ENCODE measurements at regions not wholly inside any gene's neighbourhood (a gene's known extent, or its start where the extent isn't known, plus 50 kb on each side); places are given as distances from the start of the nearest gene placed in this dataset.
"Not testable (repeated sequence)": the region's sequence is repeated elsewhere in the genome, so short reads cannot be mapped to it uniquely, and the experiment has no call there.

- Mint-ChIP-seq H3K4me1 (no peaks in the 10 kb centered on the region), H3K4me3 (no peak overlapping the region), H3K9me3 (peaks cover 3% of the 10 kb centered on the region), H3K27ac (no peak overlapping the region), H3K36me3 (no peaks in the 10 kb centered on the region), H3K27me3 (no peaks in the 10 kb centered on the region)
- DNase-seq (ENCODE audit: low spot score in 2 of 2) (no peak), ATAC-seq (ENCODE audit: low read depth) (no peak)
Measured at GRCh38 chr4:155026715-155027114, 181.7 kb upstream of the NPY2R start.

GRCh38 chr4:155032521-155033229, 175.8 kb upstream of the NPY2R start:
- H3K36me3 Mint-ChIP-seq, result no peaks in the 10 kb centered on the region
- no peaks in the 10 kb centered on the region for H3K9me3 Mint-ChIP-seq
- H3K4me3 Mint-ChIP-seq, result no peak overlapping the region
- DNase-seq (ENCODE audit: low spot score in 2 of 2) (no peak), ATAC-seq (ENCODE audit: low read depth) (no peak)
- no peaks in the 10 kb centered on the region for H3K4me1 Mint-ChIP-seq
- no peak overlapping the region for H3K27ac Mint-ChIP-seq
- H3K27me3 Mint-ChIP-seq, result peaks cover 2% of the 10 kb centered on the region

GRCh38 chr4:155033604-155034003, 174.8 kb upstream of the NPY2R start:
- ATAC-seq (ENCODE audit: low read depth) (no peak), DNase-seq (ENCODE audit: low spot score in 2 of 2) (no peak)
- H3K27me3 Mint-ChIP-seq, result peaks cover 2% of the 10 kb centered on the region
- no peaks in the 10 kb centered on the region for H3K9me3 Mint-ChIP-seq
- no peak overlapping the region for H3K4me3 Mint-ChIP-seq
- no peaks in the 10 kb centered on the region for H3K4me1 Mint-ChIP-seq
- no peak overlapping the region for H3K27ac Mint-ChIP-seq
- H3K36me3 Mint-ChIP-seq, result no peaks in the 10 kb centered on the region

- ATAC-seq (ENCODE audit: low read depth) (no peak), DNase-seq (ENCODE audit: low spot score in 2 of 2) (no peak)
- H3K4me3 Mint-ChIP-seq, result no peak overlapping the region
- H3K4me1 Mint-ChIP-seq, result no peaks in the 10 kb centered on the region
- H3K27me3 Mint-ChIP-seq, result peaks cover 2% of the 10 kb centered on the region
- H3K9me3 Mint-ChIP-seq, result no peaks in the 10 kb centered on the region
- no peak overlapping the region for H3K27ac Mint-ChIP-seq
- no peaks in the 10 kb centered on the region for H3K36me3 Mint-ChIP-seq
Measured at GRCh38 chr4:155037031-155037430, 171.4 kb upstream of the NPY2R start.

GRCh38 chr4:155038459-155038858, 170.0 kb upstream of the NPY2R start:
- H3K36me3 Mint-ChIP-seq, result no peaks in the 10 kb centered on the region
- DNase-seq (ENCODE audit: low spot score in 2 of 2), result no peak
- H3K4me3 Mint-ChIP-seq, result no peak overlapping the region
- no peaks in the 10 kb centered on the region for H3K9me3 Mint-ChIP-seq
- H3K27ac Mint-ChIP-seq, result no peak overlapping the region
- no peak for ATAC-seq (ENCODE audit: low read depth)
- H3K27me3 Mint-ChIP-seq, result peaks cover 2% of the 10 kb centered on the region
- H3K4me1 Mint-ChIP-seq, result no peaks in the 10 kb centered on the region

GRCh38 chr4:155039162-155039561, 169.3 kb upstream of the NPY2R start:
- ATAC-seq (ENCODE audit: low read depth), result no peak
- Mint-ChIP-seq H3K9me3 (no peaks in the 10 kb centered on the region), H3K4me3 (no peak overlapping the region), H3K36me3 (no peaks in the 10 kb centered on the region), H3K27me3 (no peaks in the 10 kb centered on the region), H3K27ac (no peak overlapping the region), H3K4me1 (no peaks in the 10 kb centered on the region)
- no peak for DNase-seq (ENCODE audit: low spot score in 2 of 2)

GRCh38 chr4:155040031-155040430, 168.4 kb upstream of the NPY2R start:
- Mint-ChIP-seq H3K4me1 (no peaks in the 10 kb centered on the region), H3K4me3 (no peak overlapping the region)

GRCh38 chr4:155042014-155042413, 166.4 kb upstream of the NPY2R start:
- Mint-ChIP-seq H3K9me3 (no peaks in the 10 kb centered on the region), H3K4me1 (no peaks in the 10 kb centered on the region), H3K27me3 (no peaks in the 10 kb centered on the region), H3K4me3 (no peak overlapping the region), H3K36me3 (no peaks in the 10 kb centered on the region), H3K27ac (no peak overlapping the region)
- ATAC-seq (ENCODE audit: low read depth) (no peak), DNase-seq (ENCODE audit: low spot score in 2 of 2) (no peak)

More at GRCh38 chr4:155040031-155040430, 168.4 kb upstream of the NPY2R start:
- H3K27me3 Mint-ChIP-seq, result no peaks in the 10 kb centered on the region
- no peak for ATAC-seq (ENCODE audit: low read depth)
- no peaks in the 10 kb centered on the region for H3K36me3 Mint-ChIP-seq
- H3K27ac Mint-ChIP-seq, result no peak overlapping the region
- H3K9me3 Mint-ChIP-seq, result no peaks in the 10 kb centered on the region
- DNase-seq (ENCODE audit: low spot score in 2 of 2), result no peak

GRCh38 chr4:155044251-155044650, 164.2 kb upstream of the NPY2R start:
- H3K27me3 Mint-ChIP-seq; H3K4me3 Mint-ChIP-seq; DNase-seq (ENCODE audit: low spot score in 2 of 2); ATAC-seq (ENCODE audit: low read depth); H3K36me3 Mint-ChIP-seq; H3K27ac Mint-ChIP-seq; H3K4me1 Mint-ChIP-seq; H3K9me3 Mint-ChIP-seq: not testable (repeated sequence)

- ATAC-seq (ENCODE audit: low read depth), result no peak
- Mint-ChIP-seq H3K9me3 (no peaks in the 10 kb centered on the region), H3K27me3 (no peaks in the 10 kb centered on the region), H3K36me3 (no peaks in the 10 kb centered on the region), H3K4me1 (no peaks in the 10 kb centered on the region), H3K27ac (no peak overlapping the region), H3K4me3 (no peak overlapping the region)
- no peak for DNase-seq (ENCODE audit: low spot score in 2 of 2)
Measured at GRCh38 chr4:155047755-155048154, 160.7 kb upstream of the NPY2R start.

- not testable (repeated sequence) for H3K27me3 Mint-ChIP-seq; ATAC-seq (ENCODE audit: low read depth); H3K36me3 Mint-ChIP-seq; H3K9me3 Mint-ChIP-seq; H3K27ac Mint-ChIP-seq; H3K4me1 Mint-ChIP-seq; DNase-seq (ENCODE audit: low spot score in 2 of 2); H3K4me3 Mint-ChIP-seq
Measured at GRCh38 chr4:155054042-155054441, 154.4 kb upstream of the NPY2R start.

- DNase-seq (ENCODE audit: low spot score in 2 of 2), result no peak
- H3K4me3 Mint-ChIP-seq, result no peak overlapping the region
- H3K9me3 Mint-ChIP-seq, result no peaks in the 10 kb centered on the region
- H3K27ac Mint-ChIP-seq, result no peak overlapping the region
- no peaks in the 10 kb centered on the region for H3K27me3 Mint-ChIP-seq
- no peaks in the 10 kb centered on the region for H3K4me1 Mint-ChIP-seq
- H3K36me3 Mint-ChIP-seq, result no peaks in the 10 kb centered on the region
- ATAC-seq (ENCODE audit: low read depth), result no peak
Measured at GRCh38 chr4:155060419-155060818, 148.0 kb upstream of the NPY2R start.

- Mint-ChIP-seq H3K4me3 (no peak overlapping the region), H3K27ac (no peak overlapping the region), H3K27me3 (no peaks in the 10 kb centered on the region), H3K36me3 (no peaks in the 10 kb centered on the region), H3K9me3 (no peaks in the 10 kb centered on the region), H3K4me1 (no peaks in the 10 kb centered on the region)
- ATAC-seq (ENCODE audit: low read depth) (no peak), DNase-seq (ENCODE audit: low spot score in 2 of 2) (no peak)
Measured at GRCh38 chr4:155060873-155061272, 147.6 kb upstream of the NPY2R start.

GRCh38 chr4:155062948-155063347, 145.5 kb upstream of the NPY2R start:
- Mint-ChIP-seq H3K4me1 (no peaks in the 10 kb centered on the region), H3K27me3 (no peaks in the 10 kb centered on the region), H3K4me3 (no peak overlapping the region), H3K27ac (no peak overlapping the region), H3K9me3 (peaks cover 2% of the 10 kb centered on the region), H3K36me3 (no peaks in the 10 kb centered on the region)
- DNase-seq (ENCODE audit: low spot score in 2 of 2) (no peak), ATAC-seq (ENCODE audit: low read depth) (no peak)

- not testable (repeated sequence) for H3K4me1 Mint-ChIP-seq; H3K4me3 Mint-ChIP-seq; H3K27me3 Mint-ChIP-seq; H3K27ac Mint-ChIP-seq; H3K9me3 Mint-ChIP-seq; H3K36me3 Mint-ChIP-seq; DNase-seq (ENCODE audit: low spot score in 2 of 2); ATAC-seq (ENCODE audit: low read depth)
Measured at GRCh38 chr4:155064934-155065333, 143.5 kb upstream of the NPY2R start.

Measured in memory B cell (primary cell).